ENCODE measurements at regions not wholly inside any gene's neighbourhood (a gene's known extent, or its start where the extent isn't known, plus 50 kb on each side); places are given as distances from the start of the nearest gene placed in this dataset.

DNA sequence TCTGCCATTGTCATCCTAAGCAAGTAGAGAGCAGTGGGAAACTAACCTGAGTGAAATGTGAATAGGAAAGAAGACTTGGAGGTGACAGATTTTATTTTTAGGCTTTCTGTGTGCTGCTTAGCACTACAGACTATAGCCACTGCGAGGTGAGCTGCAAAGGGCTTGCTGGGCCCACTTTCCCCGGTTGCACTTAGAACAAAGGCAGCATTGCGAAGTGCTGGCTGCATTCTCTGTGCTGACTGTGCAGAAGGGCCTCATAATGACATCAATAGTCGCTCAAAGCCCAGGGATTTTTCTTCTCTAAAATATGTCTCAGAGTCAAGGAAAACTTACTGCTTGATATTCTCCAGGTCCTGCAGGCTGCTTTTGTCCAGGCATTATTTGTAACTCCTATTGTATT, 592.1 kb downstream of the TDRD15 start:
- TF ChIP-seq, protein P1, sequence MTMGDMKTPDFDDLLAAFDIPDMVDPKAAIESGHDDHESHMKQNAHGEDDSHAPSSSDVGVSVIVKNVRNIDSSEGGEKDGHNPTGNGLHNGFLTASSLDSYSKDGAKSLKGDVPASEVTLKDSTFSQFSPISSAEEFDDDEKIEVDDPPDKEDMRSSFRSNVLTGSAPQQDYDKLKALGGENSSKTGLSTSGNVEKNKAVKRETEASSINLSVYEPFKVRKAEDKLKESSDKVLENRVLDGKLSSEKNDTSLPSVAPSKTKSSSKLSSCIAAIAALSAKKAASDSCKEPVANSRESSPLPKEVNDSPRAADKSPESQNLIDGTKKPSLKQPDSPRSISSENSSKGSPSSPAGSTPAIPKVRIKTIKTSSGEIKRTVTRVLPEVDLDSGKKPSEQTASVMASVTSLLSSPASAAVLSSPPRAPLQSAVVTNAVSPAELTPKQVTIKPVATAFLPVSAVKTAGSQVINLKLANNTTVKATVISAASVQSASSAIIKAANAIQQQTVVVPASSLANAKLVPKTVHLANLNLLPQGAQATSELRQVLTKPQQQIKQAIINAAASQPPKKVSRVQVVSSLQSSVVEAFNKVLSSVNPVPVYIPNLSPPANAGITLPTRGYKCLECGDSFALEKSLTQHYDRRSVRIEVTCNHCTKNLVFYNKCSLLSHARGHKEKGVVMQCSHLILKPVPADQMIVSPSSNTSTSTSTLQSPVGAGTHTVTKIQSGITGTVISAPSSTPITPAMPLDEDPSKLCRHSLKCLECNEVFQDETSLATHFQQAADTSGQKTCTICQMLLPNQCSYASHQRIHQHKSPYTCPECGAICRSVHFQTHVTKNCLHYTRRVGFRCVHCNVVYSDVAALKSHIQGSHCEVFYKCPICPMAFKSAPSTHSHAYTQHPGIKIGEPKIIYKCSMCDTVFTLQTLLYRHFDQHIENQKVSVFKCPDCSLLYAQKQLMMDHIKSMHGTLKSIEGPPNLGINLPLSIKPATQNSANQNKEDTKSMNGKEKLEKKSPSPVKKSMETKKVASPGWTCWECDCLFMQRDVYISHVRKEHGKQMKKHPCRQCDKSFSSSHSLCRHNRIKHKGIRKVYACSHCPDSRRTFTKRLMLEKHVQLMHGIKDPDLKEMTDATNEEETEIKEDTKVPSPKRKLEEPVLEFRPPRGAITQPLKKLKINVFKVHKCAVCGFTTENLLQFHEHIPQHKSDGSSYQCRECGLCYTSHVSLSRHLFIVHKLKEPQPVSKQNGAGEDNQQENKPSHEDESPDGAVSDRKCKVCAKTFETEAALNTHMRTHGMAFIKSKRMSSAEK (CRISPR knock-in tag; IDR thresholded peaks at IDR 0.05; ENCODE audit: borderline replicate concordance) = no peak
- no peak for TF ChIP-seq RELA (CRISPR knock-in tag; IDR thresholded peaks at IDR 0.05; ENCODE audit: borderline replicate concordance)
- TF ChIP-seq, protein P2, sequence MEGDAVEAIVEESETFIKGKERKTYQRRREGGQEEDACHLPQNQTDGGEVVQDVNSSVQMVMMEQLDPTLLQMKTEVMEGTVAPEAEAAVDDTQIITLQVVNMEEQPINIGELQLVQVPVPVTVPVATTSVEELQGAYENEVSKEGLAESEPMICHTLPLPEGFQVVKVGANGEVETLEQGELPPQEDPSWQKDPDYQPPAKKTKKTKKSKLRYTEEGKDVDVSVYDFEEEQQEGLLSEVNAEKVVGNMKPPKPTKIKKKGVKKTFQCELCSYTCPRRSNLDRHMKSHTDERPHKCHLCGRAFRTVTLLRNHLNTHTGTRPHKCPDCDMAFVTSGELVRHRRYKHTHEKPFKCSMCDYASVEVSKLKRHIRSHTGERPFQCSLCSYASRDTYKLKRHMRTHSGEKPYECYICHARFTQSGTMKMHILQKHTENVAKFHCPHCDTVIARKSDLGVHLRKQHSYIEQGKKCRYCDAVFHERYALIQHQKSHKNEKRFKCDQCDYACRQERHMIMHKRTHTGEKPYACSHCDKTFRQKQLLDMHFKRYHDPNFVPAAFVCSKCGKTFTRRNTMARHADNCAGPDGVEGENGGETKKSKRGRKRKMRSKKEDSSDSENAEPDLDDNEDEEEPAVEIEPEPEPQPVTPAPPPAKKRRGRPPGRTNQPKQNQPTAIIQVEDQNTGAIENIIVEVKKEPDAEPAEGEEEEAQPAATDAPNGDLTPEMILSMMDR (IDR thresholded peaks at IDR 0.05) = no peak

Measured in WTC11 (cell line).